Esophagus muscularis mucosa (tissue), 4 donors: ENCODE measurements at regions not wholly inside any gene's neighbourhood (a gene's known extent, or its start where the extent isn't known, plus 50 kb on each side); places are given as distances from the start of the nearest gene placed in this dataset.

ENCODE experiments used
- CTCF ChIP-seq, 3 experiments: fragments of 200-600 bp in 2 of 3; fragments of 450-650 bp in 1 of 3; sonication (generic) in 2 of 3; IDR thresholded peaks; one replicate each; pipeline ENCODE4 v1.5.1; 2017 to 2019; ENCODE audit warnings: antibody characterized with exemption in 3 of 3, mild to moderate bottlenecking in 2 of 3, moderate library complexity in 1 of 3
- EP300 ChIP-seq: sonication (generic); formaldehyde crosslinking; IDR thresholded peaks from one replicate; pipeline ENCODE4 v1.6.1; 2017; ENCODE audit warnings: antibody characterized with exemption
- POLR2A ChIP-seq: fragments of 450-650 bp; IDR thresholded peaks from one replicate; pipeline ENCODE4 v1.6.1; 2017; ENCODE audit warnings: antibody characterized with exemption, moderate library complexity, mild to moderate bottlenecking, low read depth

- TF ChIP-seq CTCF (IDR thresholded peaks at IDR 0.05): no peak
- TF ChIP-seq POLR2A: no peak
- no peak for TF ChIP-seq EP300
Measured at GRCh38 chr18:78801011-78801410, 178.6 kb upstream of the SALL3 start.
